ENCODE measurements at regions not wholly inside any gene's neighbourhood (a gene's known extent, or its start where the extent isn't known, plus 50 kb on each side); places are given as distances from the start of the nearest gene placed in this dataset.

GRCh38 chr11:87957961-87958360 is 217.3 kb downstream of the RAB38 start:
- no peaks in the 10 kb centered on the region for H3K9me3 Mint-ChIP-seq
- H3K4me3 Mint-ChIP-seq: no peak overlapping the region
- DNase-seq (ENCODE audit: low read depth, low spot score): no peak
- no peak for TF ChIP-seq CTCF (conservative IDR thresholded peaks at IDR 0.05)
- H3K27ac Mint-ChIP-seq (ENCODE audit: unreplicated experiment): no peak overlapping the region
- no peaks in the 10 kb centered on the region for H3K36me3 Mint-ChIP-seq (ENCODE audit: low read depth)
- no peaks in the 10 kb centered on the region for H3K27me3 Mint-ChIP-seq (ENCODE audit: low read depth)
- no peaks in the 10 kb centered on the region for H3K4me1 Mint-ChIP-seq

- no peaks in the 10 kb centered on the region for H3K4me1 Mint-ChIP-seq
- H3K4me3 Mint-ChIP-seq: no peak overlapping the region
- H3K36me3 Mint-ChIP-seq (ENCODE audit: low read depth): no peaks in the 10 kb centered on the region
- TF ChIP-seq CTCF (conservative IDR thresholded peaks at IDR 0.05): no peak
- DNase-seq (ENCODE audit: low read depth, low spot score): no peak
- H3K27ac Mint-ChIP-seq (ENCODE audit: unreplicated experiment): no peak overlapping the region
- H3K9me3 Mint-ChIP-seq: no peaks in the 10 kb centered on the region
- no peaks in the 10 kb centered on the region for H3K27me3 Mint-ChIP-seq (ENCODE audit: low read depth)
Observed at GRCh38 chr11:87954476-87954875, 220.8 kb downstream of the RAB38 start.

GRCh38 chr11:87942786-87943185 is 232.5 kb downstream of the RAB38 start:
- no peak for DNase-seq (ENCODE audit: low read depth, low spot score)
- TF ChIP-seq CTCF (conservative IDR thresholded peaks at IDR 0.05): no peak
- Mint-ChIP-seq H3K27me3 (ENCODE audit: low read depth) (no peaks in the 10 kb centered on the region), H3K4me3 (no peak overlapping the region), H3K36me3 (ENCODE audit: low read depth) (no peaks in the 10 kb centered on the region), H3K9me3 (no peaks in the 10 kb centered on the region), H3K27ac (ENCODE audit: unreplicated experiment) (no peak overlapping the region), H3K4me1 (no peaks in the 10 kb centered on the region)

GRCh38 chr11:87934182-87934581 is 241.1 kb downstream of the RAB38 start:
- H3K4me3 Mint-ChIP-seq: no peak overlapping the region
- H3K27me3 Mint-ChIP-seq (ENCODE audit: low read depth): no peaks in the 10 kb centered on the region
- no peak for DNase-seq (ENCODE audit: low read depth, low spot score)
- H3K4me1 Mint-ChIP-seq: no peaks in the 10 kb centered on the region
- no peak overlapping the region for H3K27ac Mint-ChIP-seq (ENCODE audit: unreplicated experiment)
- no peaks in the 10 kb centered on the region for H3K36me3 Mint-ChIP-seq (ENCODE audit: low read depth)
- TF ChIP-seq CTCF (conservative IDR thresholded peaks at IDR 0.05): no peak
- no peaks in the 10 kb centered on the region for H3K9me3 Mint-ChIP-seq

DNA sequence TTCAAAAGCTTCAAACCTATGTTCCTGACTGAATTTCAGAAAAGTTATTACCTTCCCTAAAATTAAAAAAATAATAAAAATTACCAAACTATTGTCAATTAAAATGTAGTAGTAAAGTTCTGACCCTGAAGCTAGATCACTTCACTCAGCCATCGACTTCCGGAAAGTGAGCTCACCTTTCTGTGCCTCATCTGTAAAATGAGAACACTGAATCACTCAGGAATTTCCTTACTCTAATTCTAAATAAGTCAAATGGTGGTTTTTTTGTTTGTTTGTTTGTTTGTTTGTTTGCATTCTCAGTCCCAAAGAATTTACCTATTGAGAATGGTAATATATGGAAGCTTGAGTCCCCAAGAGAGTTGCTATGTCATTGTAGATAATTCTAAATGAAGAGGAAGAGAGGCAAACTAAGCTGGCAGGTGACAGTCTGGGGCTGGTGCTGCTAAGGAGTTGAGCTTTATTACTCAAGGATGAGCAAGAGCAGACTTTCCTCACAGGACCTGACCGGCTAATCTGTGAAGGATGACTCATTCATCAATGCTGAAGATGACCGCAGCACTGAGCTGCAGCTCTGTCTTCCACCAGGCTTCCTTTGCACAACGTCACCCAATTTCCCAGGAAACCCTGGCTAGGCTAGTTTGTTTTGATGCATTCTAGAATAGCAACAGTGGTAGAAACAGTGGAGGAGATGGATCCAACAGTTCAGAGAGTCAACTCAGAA is 248.8 kb downstream of the RAB38 start:
- no peaks in the 10 kb centered on the region for H3K36me3 Mint-ChIP-seq (ENCODE audit: low read depth)
- H3K27me3 Mint-ChIP-seq (ENCODE audit: low read depth): no peaks in the 10 kb centered on the region
- no peak for TF ChIP-seq CTCF (conservative IDR thresholded peaks at IDR 0.05)
- H3K27ac Mint-ChIP-seq (ENCODE audit: unreplicated experiment): no peak overlapping the region
- H3K9me3 Mint-ChIP-seq: peaks cover 2% of the 10 kb centered on the region
- DNase-seq (ENCODE audit: low read depth, low spot score): no peak
- H3K4me3 Mint-ChIP-seq: no peak overlapping the region
- H3K4me1 Mint-ChIP-seq: no peaks in the 10 kb centered on the region
